Epithelial cell of prostate (primary cell): ENCODE measurements at regions not wholly inside any gene's neighbourhood (a gene's known extent, or its start where the extent isn't known, plus 50 kb on each side); places are given as distances from the start of the nearest gene placed in this dataset.

Experiments
- DNase-seq: peaks from one replicate; pipeline ENCODE4 v3.0.0-alpha.2; 2011; ENCODE audit warnings: low read depth, low spot score
- H3K27ac ChIP-seq: fragments of 450-650 bp; 2 replicates; pipeline ENCODE4 v1.5.1; 2017; ENCODE audit warnings: mild to moderate bottlenecking

GRCh38 chr2:217101972-217102371, 242.1 kb upstream of the TNP1 start:
- no peak overlapping the region for H3K27ac ChIP-seq
- no peak for DNase-seq

GRCh38 chr2:217099561-217099960, 239.7 kb upstream of the TNP1 start:
- no peak overlapping the region for H3K27ac ChIP-seq
- DNase-seq = no peak

- no peak overlapping the region for H3K27ac ChIP-seq
- DNase-seq = no peak
Measured at GRCh38 chr2:217098435-217098834, 238.6 kb upstream of the TNP1 start.

- H3K27ac ChIP-seq = no peak overlapping the region
- no peak for DNase-seq
Measured at GRCh38 chr2:217097346-217097745, 237.5 kb upstream of the TNP1 start.

GRCh38 chr2:217096474-217097225, 236.8 kb upstream of the TNP1 start:
- no peak for DNase-seq
- no peak overlapping the region for H3K27ac ChIP-seq

- DNase-seq = no peak
- no peak overlapping the region for H3K27ac ChIP-seq
Measured at GRCh38 chr2:217095511-217096205, 235.8 kb upstream of the TNP1 start.

GRCh38 chr2:217092710-217093379, 233.0 kb upstream of the TNP1 start:
- no peak for DNase-seq
- H3K27ac ChIP-seq = no peak overlapping the region

GRCh38 chr2:217091531-217091930, 231.7 kb upstream of the TNP1 start:
- no peak overlapping the region for H3K27ac ChIP-seq
- no peak for DNase-seq

- no peak overlapping the region for H3K27ac ChIP-seq
- no peak for DNase-seq
Measured at GRCh38 chr2:217090884-217091283, 231.0 kb upstream of the TNP1 start.

- DNase-seq = no peak
- no peak overlapping the region for H3K27ac ChIP-seq
Measured at GRCh38 chr2:217090024-217090473, 230.2 kb upstream of the TNP1 start.

GRCh38 chr2:217086718-217087117, 226.9 kb upstream of the TNP1 start:
- no peak overlapping the region for H3K27ac ChIP-seq
- DNase-seq = no peak

GRCh38 chr2:217086038-217086522, 226.2 kb upstream of the TNP1 start:
- no peak overlapping the region for H3K27ac ChIP-seq
- no peak for DNase-seq

GRCh38 chr2:217085543-217085942, 225.7 kb upstream of the TNP1 start:
- no peak for DNase-seq
- no peak overlapping the region for H3K27ac ChIP-seq

- no peak for DNase-seq
- no peak overlapping the region for H3K27ac ChIP-seq
Measured at GRCh38 chr2:217081799-217082198, 221.9 kb upstream of the TNP1 start.

- no peak for DNase-seq
- no peak overlapping the region for H3K27ac ChIP-seq
Measured at GRCh38 chr2:217079165-217079564, 219.3 kb upstream of the TNP1 start.

- DNase-seq = no peak
Measured at GRCh38 chr2:217077831-217078407, 218.1 kb upstream of the TNP1 start.

GRCh38 chr2:217076657-217077232, 216.9 kb upstream of the TNP1 start:
- no peak for DNase-seq
- no peak overlapping the region for H3K27ac ChIP-seq

More at GRCh38 chr2:217077831-217078407, 218.1 kb upstream of the TNP1 start:
- no peak overlapping the region for H3K27ac ChIP-seq

GRCh38 chr2:217076058-217076435, 216.2 kb upstream of the TNP1 start:
- DNase-seq = no peak
- H3K27ac ChIP-seq = no peak overlapping the region

GRCh38 chr2:217075268-217076057, 215.6 kb upstream of the TNP1 start:
- DNase-seq = no peak

More at GRCh38 chr2:217075268-217076057, 215.6 kb upstream of the TNP1 start:
- H3K27ac ChIP-seq = no peak overlapping the region
